Nephron progenitor cell (in vitro differentiated cells): ENCODE measurements at regions not wholly inside any gene's neighbourhood (a gene's known extent, or its start where the extent isn't known, plus 50 kb on each side); places are given as distances from the start of the nearest gene placed in this dataset.
"Not testable (repeated sequence)": the region's sequence is repeated elsewhere in the genome, so short reads cannot be mapped to it uniquely, and the experiment has no call there.

Experiments
- DNase-seq: peaks from one replicate; pipeline ENCODE4 v3.0.0; 2021
- H3K27ac Mint-ChIP-seq: 2 replicates; pipeline ENCODE4 v1.8.0; 2021; ENCODE audit warnings: mild to moderate bottlenecking, moderate library complexity, mixed read lengths
- H3K27me3 Mint-ChIP-seq: 2 replicates; pipeline ENCODE4 v1.8.0; 2021; ENCODE audit warnings: mild to moderate bottlenecking, low read depth, mixed read lengths; ENCODE audit not compliant: poor library complexity
- H3K36me3 Mint-ChIP-seq: 2 replicates; pipeline ENCODE4 v1.8.0; 2021; ENCODE audit warnings: low read depth, mixed read lengths
- H3K4me1 Mint-ChIP-seq: 2 replicates; pipeline ENCODE4 v1.8.0; 2021; ENCODE audit warnings: mixed read lengths
- H3K4me3 Mint-ChIP-seq: 2 replicates; pipeline ENCODE4 v1.8.0; 2021; ENCODE audit warnings: mild to moderate bottlenecking, moderate library complexity, mixed read lengths
- H3K9me3 Mint-ChIP-seq: 2 replicates; pipeline ENCODE4 v1.8.0; 2021; ENCODE audit warnings: mild to moderate bottlenecking, moderate library complexity, mixed read lengths
- CTCF ChIP-seq: fragments of 200-600 bp; sonication (generic); IDR thresholded peaks from 2 replicates; pipeline ENCODE4 v1.5.0; 2021; ENCODE audit warnings: antibody characterized with exemption

DNA sequence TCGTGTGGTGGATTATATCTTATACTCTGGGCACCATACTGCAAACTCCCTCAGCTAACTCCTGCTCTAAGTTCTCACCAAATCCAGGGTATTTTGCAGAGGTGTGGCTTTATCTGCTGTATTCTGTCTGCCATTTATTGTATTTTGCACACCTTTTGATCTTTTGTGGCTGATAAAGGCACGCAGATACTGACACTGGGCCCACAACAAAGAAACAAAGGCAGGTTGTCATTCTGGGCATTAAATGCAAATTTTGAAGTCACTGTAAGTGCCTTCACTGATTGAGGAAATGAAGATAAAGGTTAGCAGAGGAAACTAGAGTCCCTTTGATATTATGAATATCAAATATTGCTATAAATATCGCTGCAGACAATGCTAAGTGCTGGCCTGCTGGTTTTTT lies 265.8 kb upstream of the MEIS1 start:
- H3K36me3 Mint-ChIP-seq, result peaks cover 4% of the 10 kb centered on the region
- H3K4me3 Mint-ChIP-seq, result no peak overlapping the region
- H3K27ac Mint-ChIP-seq, result no peak overlapping the region
- no peak for DNase-seq
- peaks cover 51% of the 10 kb centered on the region for H3K4me1 Mint-ChIP-seq
- peaks cover 4% of the 10 kb centered on the region for H3K27me3 Mint-ChIP-seq
- peaks cover 4% of the 10 kb centered on the region for H3K9me3 Mint-ChIP-seq
- TF ChIP-seq CTCF, result no peak

- Mint-ChIP-seq H3K36me3 (no peaks in the 10 kb centered on the region), H3K27me3 (peaks cover 4% of the 10 kb centered on the region), H3K4me1 (peaks cover 10% of the 10 kb centered on the region), H3K4me3 (no peak overlapping the region), H3K27ac (peak overlapping the region; percentile 21), H3K9me3 (peaks cover 4% of the 10 kb centered on the region)
- TF ChIP-seq CTCF, result no peak
- DNase-seq, result no peak
Measured at GRCh38 chr2:66164470-66164869, 270.5 kb upstream of the MEIS1 start.

- Mint-ChIP-seq H3K36me3 (peaks cover 18% of the 10 kb centered on the region), H3K27ac (no peak overlapping the region), H3K9me3 (peaks cover 53% of the 10 kb centered on the region), H3K27me3 (no peaks in the 10 kb centered on the region), H3K4me3 (no peak overlapping the region), H3K4me1 (no peaks in the 10 kb centered on the region)
- DNase-seq, result no peak
- TF ChIP-seq CTCF, result no peak
Measured at GRCh38 chr2:66156171-66156570, 278.8 kb upstream of the MEIS1 start.

DNA sequence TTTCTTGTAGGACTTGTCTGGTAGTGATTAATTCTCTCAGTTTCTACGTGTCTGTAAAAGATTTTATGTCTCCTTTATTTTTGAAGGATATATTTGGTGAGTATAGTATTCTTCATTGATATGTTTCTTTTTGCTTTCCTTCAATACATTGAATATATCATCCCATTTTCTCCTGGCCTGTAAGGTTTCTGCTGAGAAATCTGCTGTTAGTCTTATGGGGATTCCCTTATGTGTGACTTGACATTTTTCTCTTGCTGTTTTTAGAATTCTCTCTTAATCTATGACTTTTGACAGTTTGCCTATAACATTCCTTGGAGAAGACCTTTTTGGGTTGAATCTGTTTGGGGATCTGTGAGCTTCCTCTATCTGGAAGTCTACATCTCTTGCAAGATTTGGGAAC lies 281.0 kb upstream of the MEIS1 start:
- Mint-ChIP-seq H3K27me3 (no peaks in the 10 kb centered on the region), H3K4me1 (no peaks in the 10 kb centered on the region), H3K4me3 (no peak overlapping the region), H3K27ac (no peak overlapping the region), H3K9me3 (peaks cover 62% of the 10 kb centered on the region), H3K36me3 (peaks cover 20% of the 10 kb centered on the region)
- no peak for DNase-seq
- no peak for TF ChIP-seq CTCF

GRCh38 chr2:66145490-66145889 lies 289.4 kb upstream of the MEIS1 start:
- Mint-ChIP-seq H3K4me1 (peaks cover 25% of the 10 kb centered on the region), H3K27ac (no peak overlapping the region), H3K36me3 (peaks cover 15% of the 10 kb centered on the region), H3K4me3 (no peak overlapping the region), H3K27me3 (no peaks in the 10 kb centered on the region), H3K9me3 (peaks cover 44% of the 10 kb centered on the region)
- TF ChIP-seq CTCF, result no peak
- DNase-seq, result no peak

GRCh38 chr2:66144324-66144723 lies 290.6 kb upstream of the MEIS1 start:
- H3K27me3 Mint-ChIP-seq, H3K4me3 Mint-ChIP-seq, H3K27ac Mint-ChIP-seq, DNase-seq: not testable (repeated sequence)
- Mint-ChIP-seq H3K36me3 (peaks cover 15% of the 10 kb centered on the region), H3K4me1 (peaks cover 25% of the 10 kb centered on the region), H3K9me3 (peaks cover 34% of the 10 kb centered on the region)
